ENCODE measurements at regions not wholly inside any gene's neighbourhood (a gene's known extent, or its start where the extent isn't known, plus 50 kb on each side); places are given as distances from the start of the nearest gene placed in this dataset.

GRCh38 chr13:105070452-105070851 is 1465.0 kb downstream of the EFNB2 start:
- no peak for DNase-seq (ENCODE audit: low spot score)
- POLR2A ChIA-PET, result no interaction called here
- no peaks in the 10 kb centered on the region for H3K9me3 ChIP-seq (ENCODE audit: low read length)
- no peak overlapping the region for H2AFZ ChIP-seq (ENCODE audit: low read length)
- BruUV-seq (replicated peaks), result no TSS peak
- CTCF ChIA-PET (ENCODE audit: unreplicated experiment), result no interaction called here
- H4K20me1 ChIP-seq (ENCODE audit: insufficient read depth, low read length), result no peaks in the 10 kb centered on the region
- no peaks in the 10 kb centered on the region for H3K79me2 ChIP-seq (ENCODE audit: insufficient read depth, low read depth, low read length)
- no peaks in the 10 kb centered on the region for H3K36me3 ChIP-seq (ENCODE audit: insufficient read depth, low read length)
- no peaks in the 10 kb centered on the region for H3K9me2 ChIP-seq (ENCODE audit: insufficient read depth, low read length)
- H3K4me2 ChIP-seq (ENCODE audit: low read length), result no peak overlapping the region
- H3K4me1 ChIP-seq (ENCODE audit: insufficient read depth, low read length, poor library complexity, severe bottlenecking), result no peaks in the 10 kb centered on the region
- no peak overlapping the region for H3K27ac ChIP-seq (ENCODE audit: low read depth, low read length, poor library complexity, severe bottlenecking)
- no peak overlapping the region for H3K4me3 ChIP-seq (ENCODE audit: low read depth, low read length, poor library complexity, severe bottlenecking)
- intact Hi-C loops (cut with micrococcal nuclease; ENCODE audit: unreplicated experiment), result no loop called here
- TF ChIP-seq EZH2phosphoT487 (IDR thresholded peaks at IDR 0.05; ENCODE audit: borderline replicate concordance, low read depth, low read length) (no peak), CTCF (conservative IDR thresholded peaks at IDR 0.05; ENCODE audit: low read length) (no peak)

GRCh38 chr13:105069106-105069505 is 1466.4 kb downstream of the EFNB2 start:
- ChIA-PET POLR2A (no interaction called here), CTCF (ENCODE audit: unreplicated experiment) (no interaction called here)
- H3K4me2 ChIP-seq (ENCODE audit: low read length), result no peak overlapping the region
- H3K4me3 ChIP-seq (ENCODE audit: low read depth, low read length, poor library complexity, severe bottlenecking), result no peak overlapping the region
- H3K27ac ChIP-seq (ENCODE audit: low read depth, low read length, poor library complexity, severe bottlenecking), result no peak overlapping the region
- no peak overlapping the region for H2AFZ ChIP-seq (ENCODE audit: low read length)
- BruUV-seq (replicated peaks), result no TSS peak
- no peaks in the 10 kb centered on the region for H3K9me3 ChIP-seq (ENCODE audit: low read length)
- H3K79me2 ChIP-seq (ENCODE audit: insufficient read depth, low read depth, low read length), result no peaks in the 10 kb centered on the region
- DNase-seq (ENCODE audit: low spot score), result no peak
- TF ChIP-seq CTCF (conservative IDR thresholded peaks at IDR 0.05; ENCODE audit: low read length), result no peak
- TF ChIP-seq EZH2phosphoT487 (IDR thresholded peaks at IDR 0.05; ENCODE audit: borderline replicate concordance, low read depth, low read length), result no peak
- intact Hi-C loops (cut with micrococcal nuclease; ENCODE audit: unreplicated experiment), result no loop called here
- H4K20me1 ChIP-seq (ENCODE audit: insufficient read depth, low read length), result no peaks in the 10 kb centered on the region
- no peaks in the 10 kb centered on the region for H3K36me3 ChIP-seq (ENCODE audit: insufficient read depth, low read length)
- H3K9me2 ChIP-seq (ENCODE audit: insufficient read depth, low read length), result no peaks in the 10 kb centered on the region
- H3K4me1 ChIP-seq (ENCODE audit: insufficient read depth, low read length, poor library complexity, severe bottlenecking), result no peaks in the 10 kb centered on the region

GRCh38 chr13:105063676-105064075 is 1471.8 kb downstream of the EFNB2 start:
- DNase-seq (ENCODE audit: low spot score), result no peak
- no peak for TF ChIP-seq CTCF (conservative IDR thresholded peaks at IDR 0.05; ENCODE audit: low read length)
- TF ChIP-seq EZH2phosphoT487 (IDR thresholded peaks at IDR 0.05; ENCODE audit: borderline replicate concordance, low read depth, low read length), result no peak
- no peaks in the 10 kb centered on the region for H3K79me2 ChIP-seq (ENCODE audit: insufficient read depth, low read depth, low read length)
- no peak overlapping the region for H3K4me3 ChIP-seq (ENCODE audit: low read depth, low read length, poor library complexity, severe bottlenecking)
- H4K20me1 ChIP-seq (ENCODE audit: insufficient read depth, low read length), result no peaks in the 10 kb centered on the region
- ChIA-PET POLR2A (no interaction called here), CTCF (ENCODE audit: unreplicated experiment) (no interaction called here)
- H3K4me1 ChIP-seq (ENCODE audit: insufficient read depth, low read length, poor library complexity, severe bottlenecking), result no peaks in the 10 kb centered on the region
- no peaks in the 10 kb centered on the region for H3K36me3 ChIP-seq (ENCODE audit: insufficient read depth, low read length)
- H3K9me3 ChIP-seq (ENCODE audit: low read length), result no peaks in the 10 kb centered on the region
- H3K9me2 ChIP-seq (ENCODE audit: insufficient read depth, low read length), result no peaks in the 10 kb centered on the region
- intact Hi-C loops (cut with micrococcal nuclease; ENCODE audit: unreplicated experiment), result no loop called here
- H3K4me2 ChIP-seq (ENCODE audit: low read length), result no peak overlapping the region
- no peak overlapping the region for H2AFZ ChIP-seq (ENCODE audit: low read length)
- no peak overlapping the region for H3K27ac ChIP-seq (ENCODE audit: low read depth, low read length, poor library complexity, severe bottlenecking)
- BruUV-seq (replicated peaks), result no TSS peak

All from OCI-LY7 (cell line).